ENCODE measurements at regions not wholly inside any gene's neighbourhood (a gene's known extent, or its start where the extent isn't known, plus 50 kb on each side); places are given as distances from the start of the nearest gene placed in this dataset.

DNA sequence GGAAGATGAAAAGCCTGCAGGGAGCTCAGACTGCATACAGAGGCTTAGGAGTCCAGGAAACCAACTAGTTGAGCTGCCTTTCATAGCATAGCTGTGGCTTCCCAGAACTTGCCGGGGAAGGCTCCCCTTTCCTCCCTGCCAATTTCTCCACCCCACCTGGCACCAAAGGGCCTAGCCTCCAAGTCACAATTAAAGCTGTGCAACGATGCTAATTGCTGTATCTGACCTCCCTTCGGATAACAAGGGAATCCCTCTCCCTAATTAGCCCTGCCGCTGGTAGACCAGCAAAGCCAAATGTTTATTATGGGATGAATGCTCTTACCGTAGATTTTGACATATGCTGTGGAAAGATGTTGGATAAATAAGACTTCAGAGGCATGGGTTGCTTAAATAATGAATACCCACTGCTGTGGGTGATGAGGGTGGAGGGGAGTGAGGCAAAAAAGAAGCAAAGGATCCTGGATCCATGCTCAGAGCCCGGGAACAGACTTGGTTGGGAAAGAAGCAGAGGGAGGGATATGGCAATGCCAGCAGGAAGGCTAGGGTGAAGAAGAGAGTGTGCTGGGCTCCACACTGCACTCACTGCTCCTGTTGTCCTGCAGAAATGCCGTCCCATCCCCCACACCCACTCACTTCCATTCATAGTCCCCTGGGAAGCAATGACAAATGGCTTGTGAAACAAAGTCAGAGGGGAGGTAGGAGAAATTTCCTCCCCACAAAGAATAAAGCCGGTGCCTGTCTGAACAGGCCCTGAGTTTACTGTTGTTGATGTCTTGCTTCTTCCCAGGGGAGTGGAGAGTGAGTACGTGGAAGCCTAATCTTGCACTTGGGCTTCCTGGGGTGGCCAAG is 608.1 kb upstream of the CADM1 start:
- no peak for DNase-seq (ENCODE audit: low read depth)

DNA sequence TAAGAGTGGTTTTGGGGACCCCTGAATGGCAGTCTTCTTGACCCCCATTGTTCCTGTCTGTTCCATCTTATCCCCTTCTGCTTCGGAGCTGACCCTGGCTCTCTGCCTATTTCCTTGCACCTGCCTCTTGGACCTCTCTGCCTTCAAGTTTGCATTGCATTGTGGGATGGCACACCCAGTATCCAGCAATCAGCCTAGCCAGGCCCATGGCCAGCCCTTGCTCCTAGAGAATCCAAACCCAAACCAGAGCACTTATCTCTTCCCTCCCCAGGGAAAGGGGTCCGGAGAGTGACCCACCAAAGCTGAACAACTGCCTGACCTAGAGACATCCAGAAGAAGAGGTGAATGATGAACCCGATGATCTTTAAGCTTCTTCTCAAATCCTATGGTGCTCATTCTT is 607.3 kb upstream of the CADM1 start:
- DNase-seq (ENCODE audit: low read depth) = no peak

DNA sequence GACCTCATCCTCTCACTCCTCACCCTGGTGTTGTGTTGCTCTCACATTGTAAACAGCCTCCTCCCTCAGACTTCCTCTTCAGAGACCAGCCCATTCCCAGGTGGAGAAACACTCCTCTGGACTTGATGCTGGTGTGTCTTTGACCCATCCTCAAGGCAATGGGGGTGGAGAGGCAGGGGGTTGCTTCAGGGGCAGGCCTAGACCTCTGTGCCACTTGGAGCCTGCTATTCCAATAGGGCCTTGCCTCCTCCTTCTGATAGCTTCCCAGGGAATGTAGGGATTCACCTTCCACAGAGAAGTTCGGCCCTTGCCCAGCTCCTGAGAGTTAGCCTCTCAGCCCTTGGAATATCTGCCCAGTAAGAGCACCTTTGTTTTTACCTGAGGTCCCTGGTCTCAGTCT is 606.6 kb upstream of the CADM1 start:
- DNase-seq (ENCODE audit: low read depth) = no peak

DNA sequence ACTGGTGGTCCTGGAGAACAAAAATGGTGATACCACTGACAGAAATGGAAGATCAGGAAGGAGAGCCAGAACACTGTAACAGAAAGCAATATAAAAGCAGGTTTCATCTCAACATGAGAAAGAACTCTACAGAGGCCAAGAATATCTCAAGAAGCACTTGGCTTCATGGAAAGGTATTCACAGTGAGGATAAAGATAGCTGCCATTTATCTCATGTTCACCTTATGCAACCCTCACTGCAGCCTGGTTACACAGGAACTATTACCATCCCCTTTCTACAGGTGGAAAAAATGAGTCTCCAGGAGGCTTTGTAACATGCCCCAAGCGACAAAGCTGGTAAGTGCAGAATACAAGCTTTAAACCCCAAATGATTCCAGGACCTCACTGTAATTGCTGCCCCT is 606.1 kb upstream of the CADM1 start:
- no peak for DNase-seq (ENCODE audit: low read depth)

DNA sequence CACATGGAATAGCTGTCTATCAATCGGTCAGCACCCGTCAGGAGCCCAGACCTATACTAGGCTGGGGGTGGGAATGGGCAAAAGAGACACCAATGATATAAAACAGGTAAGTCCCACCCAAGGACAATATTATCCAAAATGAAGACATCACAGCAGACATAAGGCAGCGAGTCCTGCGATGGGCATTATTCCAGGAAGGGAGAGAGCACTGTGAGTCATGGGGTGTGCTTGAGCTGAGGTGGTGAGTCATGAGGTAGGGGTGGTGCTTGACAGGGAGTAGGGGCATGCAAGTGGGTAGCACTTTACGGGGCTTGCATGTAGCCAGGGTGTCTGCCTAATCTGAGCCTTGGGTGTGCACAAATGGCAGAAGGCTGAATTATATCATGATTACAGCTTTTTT is 605.0 kb upstream of the CADM1 start:
- no peak for DNase-seq (ENCODE audit: low read depth)

DNA sequence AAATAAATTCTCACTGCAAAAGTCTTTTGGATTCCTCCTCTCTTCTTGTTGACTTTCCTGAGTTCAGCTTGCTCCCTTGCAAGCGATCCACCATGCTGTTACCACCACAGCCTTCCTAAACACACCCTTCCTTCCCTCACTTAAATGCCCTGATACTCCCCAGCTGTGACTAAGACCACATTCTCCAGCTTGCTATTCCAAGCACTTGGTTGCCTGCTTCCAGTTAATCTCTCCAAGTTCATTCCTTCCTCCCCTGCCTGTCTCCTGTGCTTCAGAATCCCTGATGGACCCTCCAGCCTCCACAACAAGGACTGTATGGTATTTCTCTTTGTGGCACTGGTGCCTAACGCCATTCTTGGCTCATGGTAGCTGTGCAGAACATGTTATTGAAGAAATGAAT is 603.9 kb upstream of the CADM1 start:
- no peak for DNase-seq (ENCODE audit: low read depth)

DNA sequence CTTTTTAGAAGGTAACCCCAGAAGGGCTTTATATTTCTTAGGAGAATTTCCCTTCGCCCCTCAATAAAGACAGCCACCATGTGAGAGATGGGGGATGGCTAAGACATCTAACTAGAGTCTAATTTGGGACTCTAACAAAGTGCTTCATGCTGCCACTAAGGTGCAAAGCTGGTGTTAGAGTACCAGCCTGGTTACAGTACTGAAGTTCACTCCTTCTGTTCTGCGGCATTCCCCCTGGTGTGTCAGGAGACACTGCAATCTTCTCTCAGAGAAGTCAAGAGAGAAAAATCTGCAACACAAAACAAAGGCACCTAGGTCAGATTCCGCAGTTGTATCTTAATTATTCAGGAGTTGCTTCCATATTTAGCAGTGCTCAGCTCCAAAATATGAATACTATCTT is 603.0 kb upstream of the CADM1 start:
- no peak for DNase-seq (ENCODE audit: low read depth)

DNA sequence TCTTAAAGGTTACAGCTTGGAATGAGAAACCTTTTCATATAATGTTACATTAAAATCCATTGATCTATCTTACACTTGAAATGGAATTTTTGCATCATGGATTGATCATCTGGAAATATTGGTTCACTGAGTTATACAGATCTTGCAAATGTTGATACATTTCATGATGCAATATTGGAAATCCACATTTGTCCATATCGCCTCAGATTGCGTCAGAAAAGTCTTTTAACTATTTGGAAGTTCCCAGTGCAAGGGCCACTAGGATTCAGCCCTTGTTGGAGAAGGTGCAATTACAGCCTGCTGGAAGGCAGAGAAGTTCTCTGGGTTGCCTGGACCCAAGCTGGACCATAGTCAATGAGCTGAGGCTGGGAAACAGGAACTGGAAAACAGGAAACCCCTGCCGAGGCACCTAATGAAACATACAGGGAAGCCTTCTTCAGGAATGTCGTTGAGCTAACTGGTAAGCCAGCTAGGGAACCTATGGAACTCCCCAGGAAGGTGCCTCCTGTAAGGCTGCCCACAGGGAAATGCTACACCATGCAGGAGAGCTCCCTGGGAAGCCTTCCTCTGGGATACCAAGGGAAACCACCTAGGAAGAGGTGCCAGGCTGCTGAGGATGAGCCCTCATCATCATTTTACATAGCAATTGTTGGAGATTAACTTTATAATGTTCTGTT is 600.4 kb upstream of the CADM1 start:
- no peak for DNase-seq (ENCODE audit: low read depth)

DNA sequence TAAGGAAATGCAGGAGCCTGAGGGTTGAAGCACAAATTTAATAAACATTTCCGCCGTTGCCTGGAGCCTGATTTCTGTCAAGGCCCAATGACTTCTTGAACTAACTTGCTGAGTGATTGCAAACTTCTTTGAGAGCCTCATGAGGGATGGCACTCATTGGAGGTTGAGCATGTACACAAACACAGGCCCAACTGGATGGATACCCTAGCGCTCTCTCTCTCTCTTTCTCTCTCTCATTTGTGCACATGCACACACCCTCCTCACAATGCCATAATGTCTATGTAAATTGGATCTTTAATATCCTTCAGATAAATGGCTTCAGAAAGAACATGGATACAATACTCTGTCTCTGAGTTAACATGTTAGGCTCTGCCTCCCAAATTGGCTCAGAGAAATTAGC is 597.7 kb upstream of the CADM1 start:
- no peak for DNase-seq (ENCODE audit: low read depth)

DNA sequence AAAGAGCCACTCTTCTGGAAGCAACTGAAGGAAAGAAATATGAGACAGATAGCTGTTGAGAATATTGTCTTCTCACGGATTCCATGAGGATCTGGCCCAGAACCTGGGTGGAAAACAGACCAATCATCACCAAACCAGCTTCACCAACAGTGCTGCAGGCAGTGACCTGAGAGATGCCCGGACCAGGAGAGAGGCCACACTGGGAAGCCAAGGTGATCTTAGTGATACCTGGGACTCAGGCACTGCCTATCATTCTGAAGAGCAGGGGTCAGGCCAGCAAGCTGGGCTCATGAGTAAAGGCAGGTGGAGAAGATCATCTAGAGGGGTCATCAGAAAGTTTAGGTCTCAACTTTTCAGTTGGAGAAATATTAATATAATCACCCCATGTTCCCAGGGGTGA is 595.8 kb upstream of the CADM1 start:
- DNase-seq (ENCODE audit: low read depth) = no peak

DNA sequence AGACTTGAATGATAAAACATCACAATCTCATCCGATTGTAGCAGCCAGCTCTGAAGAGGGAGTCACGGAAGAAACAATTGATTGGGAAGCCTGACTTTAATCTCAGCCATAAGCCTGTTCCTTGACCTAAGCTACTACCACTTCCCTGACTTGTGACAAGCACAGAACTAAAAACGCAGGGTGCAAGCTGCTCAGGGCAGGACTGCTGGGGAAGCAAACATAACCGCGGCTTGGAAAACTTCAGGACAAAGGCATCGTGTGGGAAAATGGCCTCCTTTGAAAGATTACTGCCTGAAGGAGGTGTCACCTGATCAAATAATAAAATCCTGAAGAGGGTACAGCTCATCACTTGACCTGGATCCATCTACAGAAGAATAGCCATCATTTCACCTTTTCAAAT is 595.3 kb upstream of the CADM1 start:
- no peak for DNase-seq (ENCODE audit: low read depth)

DNA sequence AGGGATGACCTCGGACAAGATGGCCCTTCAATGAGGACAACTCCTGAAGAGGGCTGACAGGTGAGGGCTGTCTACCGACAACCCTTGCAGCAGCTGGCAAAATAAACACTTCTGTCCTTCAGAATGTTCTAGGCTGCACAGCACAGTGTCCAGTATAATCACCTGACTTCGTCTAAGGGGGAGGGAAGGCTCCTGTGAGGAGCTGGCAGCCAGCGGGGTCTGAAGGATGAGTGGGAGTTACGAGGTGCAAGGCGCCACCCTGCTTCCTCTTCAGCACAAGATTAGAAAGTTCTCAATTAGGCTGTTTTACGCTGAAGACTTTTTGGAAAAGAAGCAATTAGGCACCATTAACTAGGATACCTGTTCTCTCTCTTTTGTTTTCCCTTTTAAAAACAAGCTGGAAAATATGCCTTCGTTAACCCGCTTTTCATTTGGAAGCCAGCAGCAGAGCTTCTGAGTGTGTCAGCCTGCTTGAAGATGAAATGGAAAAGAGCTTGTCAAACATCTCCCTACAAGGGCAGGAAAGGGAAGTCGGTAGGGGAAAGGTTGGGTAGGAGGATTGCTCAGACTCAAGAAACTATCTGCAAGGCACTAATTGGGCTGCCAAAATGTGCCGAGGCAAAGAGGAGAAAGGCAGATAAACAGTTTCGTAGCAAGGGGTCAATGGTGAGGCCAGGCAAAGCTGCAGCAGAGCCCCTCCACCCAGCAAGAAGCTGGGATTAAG is 592.2 kb upstream of the CADM1 start:
- no peak for DNase-seq (ENCODE audit: low read depth)

DNA sequence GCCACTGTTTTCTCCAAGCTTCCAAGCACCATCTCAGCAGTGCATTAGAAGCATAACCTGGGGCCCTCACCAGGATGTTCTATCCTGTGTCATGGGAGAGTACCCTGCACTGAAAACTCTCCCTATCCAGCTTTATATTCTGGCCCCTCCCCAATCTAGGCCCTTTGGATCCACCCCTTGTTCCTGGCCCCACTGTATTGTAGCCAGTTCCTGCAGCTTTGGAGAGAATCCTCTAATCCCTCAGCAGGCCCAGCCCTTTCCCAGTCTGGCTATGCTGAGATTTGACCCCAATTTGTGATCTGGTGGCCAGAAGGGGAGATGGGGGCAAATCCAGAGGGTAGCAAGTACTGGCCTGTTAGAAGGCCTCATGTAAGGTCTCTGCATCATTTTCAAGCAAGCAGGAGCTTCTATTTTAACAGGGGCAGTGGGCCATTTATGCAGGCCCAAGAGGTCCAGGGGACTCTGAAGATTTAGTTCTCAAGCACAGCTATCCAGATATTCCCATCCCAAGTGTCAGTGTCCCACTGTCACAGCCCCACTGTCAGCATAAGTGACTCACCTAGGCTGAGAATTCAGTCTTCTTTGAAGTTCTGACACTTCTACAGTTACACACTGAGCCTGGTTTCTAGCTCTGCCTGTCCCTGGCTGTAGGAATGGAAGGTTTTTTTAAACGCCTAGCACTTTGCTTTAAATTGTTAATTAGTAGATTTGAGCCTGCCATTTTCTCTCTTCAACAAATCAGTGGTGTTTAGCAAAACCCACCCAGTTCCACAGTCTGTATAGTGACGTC is 589.5 kb upstream of the CADM1 start:
- DNase-seq (ENCODE audit: low read depth) = no peak

DNA sequence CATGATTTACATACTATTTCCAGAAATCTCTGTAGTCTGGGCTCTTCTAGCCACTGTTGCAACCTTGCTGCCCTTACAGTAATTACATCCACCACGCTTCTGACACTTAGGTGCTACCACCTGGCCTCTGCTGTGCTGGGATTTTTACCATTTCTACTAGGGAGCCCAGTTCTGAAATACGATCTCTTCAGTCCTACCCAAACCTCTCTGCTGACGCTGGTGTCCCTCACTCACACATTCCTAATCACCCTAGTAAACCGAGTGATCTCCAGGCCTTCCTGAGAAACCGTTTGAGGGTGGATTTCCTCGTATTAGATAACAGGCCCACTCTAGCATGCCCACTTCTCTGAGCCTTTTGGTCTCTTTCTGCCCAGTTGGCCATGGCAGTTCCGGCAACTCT is 588.9 kb upstream of the CADM1 start:
- DNase-seq (ENCODE audit: low read depth) = no peak

DNA sequence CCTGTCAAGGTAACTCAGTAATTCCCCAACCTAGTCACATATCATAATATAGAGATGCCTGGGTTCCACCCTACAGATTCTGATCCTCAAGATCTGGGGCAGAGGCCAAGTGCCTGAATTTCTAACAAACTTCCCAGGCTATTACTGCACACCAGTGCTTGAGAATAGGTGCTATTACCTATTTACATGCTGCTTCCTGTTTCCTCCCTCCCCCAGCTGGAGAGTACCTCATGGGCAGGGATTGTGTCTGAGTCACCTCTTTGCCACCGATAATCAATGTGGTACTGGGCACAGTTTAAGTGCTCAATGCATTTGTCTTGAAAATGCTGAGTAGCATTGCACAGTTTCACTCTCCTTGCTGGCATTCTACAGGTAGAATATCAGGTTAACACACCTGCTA is 582.2 kb upstream of the CADM1 start:
- no peak for DNase-seq (ENCODE audit: low read depth)

DNA sequence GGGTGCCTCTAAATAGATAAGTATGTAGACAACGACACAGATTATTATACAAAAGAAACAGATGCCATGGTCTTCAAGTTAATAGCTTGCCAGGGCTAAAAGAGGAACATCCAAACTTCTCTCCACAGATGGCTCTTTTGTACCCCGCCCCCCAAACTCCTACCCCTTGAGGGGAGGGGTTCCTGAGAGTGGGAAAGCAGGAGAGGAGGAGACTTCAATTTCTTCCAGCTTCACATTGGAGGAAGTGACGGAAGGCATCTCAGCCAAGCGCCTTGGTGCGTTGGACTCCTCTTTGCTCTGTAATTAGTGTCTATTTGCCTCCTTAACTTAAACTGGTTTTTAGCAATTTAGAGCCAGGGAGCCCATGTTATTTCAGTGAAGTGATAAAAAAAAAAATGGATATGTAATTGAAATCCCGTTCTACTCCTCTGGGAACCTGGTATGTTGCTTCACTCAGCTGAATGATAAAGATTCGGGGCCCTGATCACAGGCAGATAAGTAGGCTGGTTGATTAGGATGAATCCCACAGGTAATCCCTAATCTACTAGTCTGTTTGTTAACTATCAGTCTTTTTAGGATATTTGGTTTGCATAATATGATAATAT is 580.9 kb upstream of the CADM1 start:
- no peak for DNase-seq (ENCODE audit: low read depth)

DNA sequence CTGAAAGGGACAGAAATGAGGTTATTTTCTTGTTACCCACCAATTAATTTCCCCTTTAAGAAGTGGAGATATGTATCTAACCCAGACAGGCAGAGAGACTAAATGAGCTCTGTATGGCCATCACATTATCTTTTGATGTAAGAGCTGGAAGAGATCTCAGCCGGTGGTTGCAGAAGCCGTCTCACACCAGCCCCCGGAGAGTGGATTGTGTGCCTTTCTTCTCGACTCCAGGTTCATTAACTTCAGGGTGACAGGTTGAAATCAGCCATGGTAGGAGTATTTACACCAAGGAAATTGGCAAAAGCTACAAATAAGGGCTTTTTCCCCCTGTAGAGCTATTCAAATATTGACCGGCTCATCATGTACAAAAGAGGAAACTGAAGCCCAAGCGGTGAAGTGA is 580.3 kb upstream of the CADM1 start:
- no peak for DNase-seq (ENCODE audit: low read depth)

DNA sequence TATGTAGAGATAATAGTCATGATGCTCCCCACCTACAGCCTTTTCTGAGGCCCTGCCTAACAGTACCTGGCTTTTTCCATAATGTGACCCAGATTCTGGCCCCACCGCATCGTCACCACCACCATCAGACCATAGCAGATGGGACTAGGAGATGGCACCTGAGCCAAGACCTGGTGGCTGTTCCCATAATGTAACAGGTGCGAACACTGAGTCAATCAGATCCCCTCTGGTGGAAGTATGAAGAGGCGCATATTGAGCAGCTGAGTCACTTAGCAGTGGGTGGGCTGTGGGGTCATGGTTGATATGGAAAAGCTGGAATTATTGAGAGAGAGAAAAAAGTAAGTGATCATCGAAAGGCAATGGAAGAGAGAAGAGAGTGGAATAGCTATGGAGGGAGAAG is 578.0 kb upstream of the CADM1 start:
- no peak for DNase-seq (ENCODE audit: low read depth)

DNA sequence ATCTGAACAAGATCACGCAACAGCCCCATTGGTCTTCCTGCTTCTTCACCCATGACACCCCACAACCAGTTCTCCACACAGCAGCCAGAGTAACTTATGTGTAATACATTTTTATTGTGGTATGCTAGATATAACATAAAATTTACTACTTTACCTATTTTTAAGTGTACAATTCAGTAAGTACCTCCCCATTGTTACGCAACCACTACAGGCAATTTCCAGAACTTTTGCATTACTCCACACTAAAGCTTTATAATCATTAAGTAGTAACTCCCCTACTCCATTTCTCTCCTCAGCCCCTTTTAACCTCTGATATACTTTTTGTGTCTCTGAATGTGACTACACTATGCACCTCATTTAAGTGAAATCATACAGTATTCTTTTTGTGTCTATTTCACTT is 575.4 kb upstream of the CADM1 start:
- DNase-seq (ENCODE audit: low read depth) = no peak

DNA sequence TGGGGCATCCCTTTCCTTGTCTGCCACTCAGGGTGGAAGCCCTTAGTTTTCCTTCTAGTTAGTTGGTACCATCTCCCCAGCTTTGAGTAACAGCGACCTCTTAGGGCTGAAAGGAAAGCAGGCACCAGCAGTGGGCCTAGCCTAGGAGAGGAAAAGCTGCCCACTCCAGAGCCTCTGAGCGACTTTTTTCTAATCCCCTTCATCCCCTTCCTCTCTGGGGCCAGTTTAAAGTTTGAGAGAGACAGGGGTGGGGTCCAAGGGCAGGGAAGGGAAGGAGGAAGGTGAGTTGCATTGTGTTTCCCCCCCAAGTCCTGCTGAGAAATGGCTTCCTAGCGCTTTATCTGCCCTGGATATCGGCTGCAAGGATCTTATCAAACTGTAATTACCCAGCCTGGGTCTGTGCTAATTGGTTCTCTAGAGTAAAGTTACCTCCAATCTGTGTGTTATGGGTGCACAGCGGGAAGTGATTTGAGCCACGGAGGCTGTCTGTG is 573.9 kb upstream of the CADM1 start:
- DNase-seq (ENCODE audit: low read depth) = no peak

DNA sequence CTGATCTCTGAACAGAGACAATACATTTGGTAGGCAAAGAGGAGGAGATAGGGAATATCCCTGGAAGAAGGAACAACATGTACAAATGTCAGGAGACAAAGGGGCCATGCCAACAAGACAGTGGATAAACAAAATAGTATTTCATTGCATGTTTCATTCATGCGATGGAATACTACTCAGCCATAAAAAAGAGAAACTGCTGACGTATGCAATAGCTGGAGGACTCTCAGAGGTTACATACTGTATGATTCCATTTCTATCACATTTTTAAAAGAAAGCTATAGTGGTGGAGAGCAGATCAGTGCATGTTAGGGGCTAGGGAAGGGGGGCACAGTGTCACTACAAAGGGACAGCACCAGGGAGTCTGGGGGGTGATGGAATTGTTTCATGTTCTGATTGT is 572.9 kb upstream of the CADM1 start:
- DNase-seq (ENCODE audit: low read depth) = no peak
